ENCODE measurements at regions not wholly inside any gene's neighbourhood (a gene's known extent, or its start where the extent isn't known, plus 50 kb on each side); places are given as distances from the start of the nearest gene placed in this dataset.

DNA sequence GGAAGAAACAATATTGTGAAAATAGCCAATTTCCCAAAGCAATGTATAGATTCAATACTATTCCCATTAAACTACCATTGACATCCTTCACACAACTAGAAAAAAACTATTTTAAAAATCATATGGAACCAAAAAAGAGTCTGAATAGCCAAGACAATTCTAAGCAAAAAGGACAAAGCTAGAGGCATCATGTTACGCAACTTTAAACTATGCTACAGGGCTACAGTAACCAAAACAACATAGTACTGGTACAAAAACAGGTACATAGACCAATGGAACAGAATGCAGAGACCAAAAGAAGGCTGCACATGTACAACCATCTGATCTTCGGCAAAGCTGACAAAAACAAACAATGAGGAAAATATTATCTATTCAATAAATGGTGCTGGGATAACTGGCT is 233.3 kb upstream of the TMPRSS15 start:
- DNase-seq (no peak), ATAC-seq (no peak)
- Histone ChIP-seq H3K27ac (no peak overlapping the region), H3K36me3 (no peaks in the 10 kb centered on the region), H3K27me3 (no peaks in the 10 kb centered on the region), H3K9me3 (peaks cover 0 to 13% (median 0%) of the 10 kb centered on the region in 11 donors), H3K4me3 (no peak overlapping the region), H3K4me1 (no peaks in the 10 kb centered on the region)
- intact Hi-C loops (cut with DNase I): no loop called here
- TF ChIP-seq CTCF (IDR thresholded peaks at IDR 0.05): no peak
- 83 to 89% methylated on average over 2 of the region's 2 CpGs for WGBS, 2 donors

GRCh38 chr21:18646116-18646515 is 242.5 kb upstream of the TMPRSS15 start:
- DNase-seq (no peak), ATAC-seq (no peak)
- WGBS, 2 donors: 42 to 53% methylated on average over 1 of the region's 1 CpG
- no peaks in the 10 kb centered on the region for H3K4me1 ChIP-seq
- no peaks in the 10 kb centered on the region for H3K27me3 ChIP-seq
- H3K36me3 ChIP-seq: no peaks in the 10 kb centered on the region
- TF ChIP-seq CTCF (IDR thresholded peaks at IDR 0.05): no peak
- H3K9me3 ChIP-seq: no peaks in the 10 kb centered on the region
- intact Hi-C loops (cut with DNase I): no loop called here
- no peak overlapping the region for H3K27ac ChIP-seq
- H3K4me3 ChIP-seq: no peak overlapping the region

DNA sequence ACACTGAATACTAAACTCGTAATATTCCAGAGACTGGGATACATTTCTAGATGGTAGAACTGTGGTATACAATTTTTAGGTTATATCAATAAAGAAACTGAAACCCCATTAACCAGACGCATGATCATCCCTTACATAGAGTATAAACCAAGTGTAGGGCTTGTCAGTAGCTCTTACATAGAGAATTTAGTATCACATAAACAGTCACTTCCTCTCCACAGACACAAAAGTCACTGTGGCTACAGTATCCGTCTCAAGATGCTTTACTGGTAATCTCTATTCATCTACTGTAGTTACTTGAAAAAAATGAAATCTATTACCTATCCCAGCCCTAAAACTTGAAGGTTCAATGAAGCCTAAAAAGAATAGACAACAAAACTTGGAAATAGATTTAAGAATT is 252.3 kb upstream of the TMPRSS15 start:
- WGBS, 2 donors: 74 to 77% methylated on average over 3 of the region's 3 CpGs
- no peak for TF ChIP-seq CTCF (IDR thresholded peaks at IDR 0.05)
- Histone ChIP-seq H3K27me3 (no peaks in the 10 kb centered on the region), H3K36me3 (no peaks in the 10 kb centered on the region), H3K4me1 (no peaks in the 10 kb centered on the region), H3K4me3 (no peak overlapping the region), H3K27ac (no peak overlapping the region), H3K9me3 (peaks cover 0 to 13% (median 0%) of the 10 kb centered on the region in 11 donors)
- DNase-seq (no peak), ATAC-seq (no peak)
- intact Hi-C loops (cut with DNase I): no loop called here

- intact Hi-C loops (cut with DNase I): no loop called here
- no peak for ATAC-seq
- 73 to 86% methylated on average over 3 of the region's 3 CpGs for WGBS, 2 donors
- no peaks in the 10 kb centered on the region for H3K36me3 ChIP-seq
- H3K4me3 ChIP-seq: no peak overlapping the region
- H3K9me3 ChIP-seq: peaks cover 0 to 12% (median 0%) of the 10 kb centered on the region in 11 donors
- H3K4me1 ChIP-seq: no peaks in the 10 kb centered on the region
- DNase-seq: no peak
- no peak overlapping the region for H3K27ac ChIP-seq
- no peak for TF ChIP-seq CTCF (IDR thresholded peaks at IDR 0.05)
- no peaks in the 10 kb centered on the region for H3K27me3 ChIP-seq
Observed at GRCh38 chr21:18661842-18662241, 258.3 kb upstream of the TMPRSS15 start.

DNA sequence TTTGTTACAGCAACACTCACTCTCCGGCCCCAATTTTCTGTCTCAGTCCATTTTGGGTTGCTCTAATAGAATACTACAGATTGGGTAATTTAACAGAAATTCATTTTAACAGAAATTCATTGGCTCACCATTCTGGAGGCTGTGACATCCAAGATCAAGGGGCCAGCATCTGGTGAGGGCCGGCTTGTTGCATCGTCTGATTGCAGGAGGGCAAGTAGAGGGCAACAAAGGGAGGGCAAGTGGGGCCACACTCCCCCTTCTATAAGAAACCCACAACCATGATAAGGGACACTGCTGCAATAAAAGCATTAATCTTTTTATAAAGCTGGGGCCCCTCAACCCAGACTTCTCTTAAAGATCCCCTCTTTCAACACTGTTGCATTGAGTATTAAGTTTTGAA is 260.1 kb upstream of the TMPRSS15 start:
- Histone ChIP-seq H3K27ac (no peak overlapping the region), H3K4me3 (no peak overlapping the region), H3K4me1 (no peaks in the 10 kb centered on the region), H3K9me3 (peaks cover 0 to 19% (median 0%) of the 10 kb centered on the region in 11 donors), H3K36me3 (no peaks in the 10 kb centered on the region), H3K27me3 (no peaks in the 10 kb centered on the region)
- ATAC-seq: no peak
- intact Hi-C loops (cut with DNase I): no loop called here
- no peak for TF ChIP-seq CTCF (IDR thresholded peaks at IDR 0.05)
- DNase-seq: no peak
- 73 to 80% methylated on average over 3 of the region's 3 CpGs for WGBS, 2 donors
